CD14-positive monocyte (primary cell): ENCODE measurements at regions not wholly inside any gene's neighbourhood (a gene's known extent, or its start where the extent isn't known, plus 50 kb on each side); places are given as distances from the start of the nearest gene placed in this dataset.

ENCODE experiments used
- DNase-seq, 3 donors: peaks; one replicate each; pipeline ENCODE4 v3.0.0-alpha.2; 2011 to 2022
- H2AFZ ChIP-seq: 2 replicates; pipeline ENCODE4 v1.6.0; 2012; ENCODE audit warnings: mild to moderate bottlenecking, low read depth, low read length, inconsistent platforms; ENCODE audit not compliant: insufficient read depth, poor library complexity, severe bottlenecking
- H3K27ac ChIP-seq, 2 donors: 1 replicate in 1 of 2; 2 replicates in 1 of 2; pipeline ENCODE4 v1.5.1; 2012 to 2013; ENCODE audit warnings: low read length in 2 of 2, control low read depth in 1 of 2, inconsistent platforms in 1 of 2, low read depth in 1 of 2, mild to moderate bottlenecking in 1 of 2
- H3K27me3 ChIP-seq, 2 donors: one replicate each; pipeline versions ENCODE4 v1.6.0 to v1.6.1; 2011 to 2013; ENCODE audit warnings: low read length in 2 of 2; ENCODE audit not compliant: control insufficient read depth in 2 of 2, insufficient read depth in 2 of 2
- H3K36me3 ChIP-seq, 2 donors: replicated peaks in 1 of 2; 1 replicate in 1 of 2; 2 replicates in 1 of 2; pipeline versions ENCODE4 v1.5.1 to v1.6.1; 2012 to 2013; ENCODE audit warnings: low read length in 2 of 2, control low read depth in 1 of 2, inconsistent platforms in 1 of 2, mild to moderate bottlenecking in 1 of 2; ENCODE audit not compliant: insufficient read depth in 2 of 2, control insufficient read depth in 1 of 2
- H3K4me1 ChIP-seq, 2 donors: 1 replicate in 1 of 2; 2 replicates in 1 of 2; pipeline versions ENCODE4 v1.5.1 to v1.6.1; 2012 to 2013; ENCODE audit warnings: low read length in 2 of 2, control low read depth in 1 of 2, inconsistent platforms in 1 of 2, mild to moderate bottlenecking in 1 of 2, moderate library complexity in 1 of 2; ENCODE audit not compliant: insufficient read depth in 2 of 2, control insufficient read depth in 1 of 2
- H3K4me2 ChIP-seq: replicated peaks from 2 replicates; pipeline ENCODE3; 2012; ENCODE audit warnings: low read length, moderate library complexity, mild to moderate bottlenecking; ENCODE audit not compliant: poor library complexity, severe bottlenecking; ENCODE audit errors: extremely low read depth
- H3K4me3 ChIP-seq, 3 experiments: fragments of 200-600 bp in 1 of 3; sonication (generic) in 1 of 3; replicated peaks in 1 of 3; 1 replicate in 2 of 3; 2 replicates in 1 of 3; pipeline ENCODE4 v1.5.1; 2011 to 2013; ENCODE audit warnings: low read length in 3 of 3, mild to moderate bottlenecking in 3 of 3, control low read depth in 2 of 3, low read depth in 2 of 3, inconsistent platforms in 1 of 3, moderate library complexity in 1 of 3
- H3K79me2 ChIP-seq: 2 replicates; pipeline ENCODE4 v1.6.0; 2012; ENCODE audit warnings: mild to moderate bottlenecking, control low read depth, inconsistent platforms, low read length, moderate library complexity; ENCODE audit not compliant: insufficient read depth
- H3K9ac ChIP-seq: 2 replicates; pipeline ENCODE4 v1.6.0; 2017; ENCODE audit warnings: low read length, mild to moderate bottlenecking; ENCODE audit not compliant: insufficient read depth, poor library complexity, severe bottlenecking
- H3K9me3 ChIP-seq, 2 donors: replicated peaks in 1 of 2; 1 replicate in 1 of 2; 2 replicates in 1 of 2; pipeline versions ENCODE4 v1.5.1 to v1.6.1; 2012 to 2013; ENCODE audit warnings: low read length in 2 of 2, control low read depth in 1 of 2; ENCODE audit not compliant: control insufficient read depth in 1 of 2, insufficient read depth in 1 of 2
- H4K20me1 ChIP-seq: 2 replicates; pipeline ENCODE4 v1.6.0; 2012; ENCODE audit warnings: mild to moderate bottlenecking, low read length, control low read depth, moderate library complexity; ENCODE audit not compliant: insufficient read depth
- H3K27ac Mint-ChIP-seq, 7 donors: one replicate each; pipeline ENCODE4 v1.8.0; 2020; ENCODE audit warnings: mild to moderate bottlenecking in 7 of 7, mixed read lengths in 7 of 7, moderate library complexity in 6 of 7, inconsistent platforms in 2 of 7
- H3K27me3 Mint-ChIP-seq, 3 donors: one replicate each; pipeline ENCODE4 v1.8.0; 2021 to 2022; ENCODE audit warnings: low read depth in 3 of 3, mild to moderate bottlenecking in 3 of 3, mixed read lengths in 3 of 3, moderate library complexity in 3 of 3, inconsistent platforms in 1 of 3
- H3K36me3 Mint-ChIP-seq, 2 donors: one replicate each; pipeline ENCODE4 v1.8.0; 2020; ENCODE audit warnings: mixed read lengths in 2 of 2, inconsistent platforms in 1 of 2, mild to moderate bottlenecking in 1 of 2
- H3K4me1 Mint-ChIP-seq: one replicate; pipeline ENCODE4 v1.8.0; 2020; ENCODE audit warnings: mild to moderate bottlenecking, mixed read lengths
- H3K4me3 Mint-ChIP-seq, 2 donors: one replicate each; pipeline ENCODE4 v1.8.0; 2020; ENCODE audit warnings: mild to moderate bottlenecking in 2 of 2, mixed read lengths in 2 of 2, moderate library complexity in 1 of 2
- H3K9me3 Mint-ChIP-seq, 7 donors: one replicate each; pipeline ENCODE4 v1.8.0; 2020 to 2022; ENCODE audit warnings: mixed read lengths in 7 of 7, mild to moderate bottlenecking in 6 of 7, moderate library complexity in 6 of 7, inconsistent platforms in 2 of 7
- CTCF ChIP-seq: fragments of 200-600 bp; IDR thresholded peaks from one replicate; pipeline ENCODE4 v1.8.0; 2022; ENCODE audit warnings: antibody characterized with exemption, mild to moderate bottlenecking
- WGBS: methylation state at CpG from one replicate; pipeline ENCODE4 v1.1.5; 2013; ENCODE audit warnings: missing lambda C conversion rate; ENCODE audit not compliant: insufficient coverage; 5-methylcytosine and 5-hydroxymethylcytosine counted together
- intact Hi-C, 2 donors: fragments of 100-400 bp; cut with micrococcal nuclease; formaldehyde crosslinking; loops; one replicate each; pipeline versions ENCODE4 v1.15.0 to v1.15.1; 2023

GRCh38 chr5:145633474-145633873 is 201.7 kb downstream of the PRELID2 start:
- H3K27me3 ChIP-seq, result no peaks in the 10 kb centered on the region
- no peak overlapping the region for H3K9ac ChIP-seq
- DNase-seq, result no peak
- H3K79me2 ChIP-seq, result no peaks in the 10 kb centered on the region
- no peak overlapping the region for H3K4me2 ChIP-seq
- no peaks in the 10 kb centered on the region for H3K4me1 Mint-ChIP-seq
- H3K36me3 ChIP-seq, result no peaks in the 10 kb centered on the region
- no peaks in the 10 kb centered on the region for H4K20me1 ChIP-seq
- no peak for TF ChIP-seq CTCF
- no peaks in the 10 kb centered on the region for H3K36me3 Mint-ChIP-seq
- 90% methylated on average over 3 of the region's 3 CpGs for WGBS
- H3K4me1 ChIP-seq, result no peaks in the 10 kb centered on the region
- H3K9me3 Mint-ChIP-seq, result peaks cover 0 to 14% (median 0%) of the 10 kb centered on the region in 7 donors
- H3K4me3 ChIP-seq, result no peak overlapping the region
- H3K27me3 Mint-ChIP-seq, result peaks cover 0 to 2% (median 0%) of the 10 kb centered on the region in 3 donors
- H3K27ac Mint-ChIP-seq, result no peak overlapping the region
- no peak overlapping the region for H3K27ac ChIP-seq
- intact Hi-C loops, result no loop called here
- no peak overlapping the region for H2AFZ ChIP-seq
- H3K9me3 ChIP-seq, result peaks cover 0 to 3% of the 10 kb centered on the region in 2 donors
- H3K4me3 Mint-ChIP-seq, result no peak overlapping the region

- H3K4me1 Mint-ChIP-seq, result no peaks in the 10 kb centered on the region
- intact Hi-C loops, result no loop called here
- no peak for DNase-seq
- no peak overlapping the region for H3K4me2 ChIP-seq
- H3K36me3 ChIP-seq, result no peaks in the 10 kb centered on the region
- 80% methylated on average over 1 of the region's 1 CpG for WGBS
- H3K27me3 Mint-ChIP-seq, result peaks cover 0 to 3% (median 0%) of the 10 kb centered on the region in 3 donors
- H3K27ac ChIP-seq, result no peak overlapping the region
- no peaks in the 10 kb centered on the region for H3K4me1 ChIP-seq
- no peak for TF ChIP-seq CTCF
- H3K27me3 ChIP-seq, result no peaks in the 10 kb centered on the region
- no peak overlapping the region for H3K27ac Mint-ChIP-seq
- H3K9ac ChIP-seq, result no peak overlapping the region
- no peaks in the 10 kb centered on the region for H4K20me1 ChIP-seq
- no peak overlapping the region for H3K4me3 Mint-ChIP-seq
- no peak overlapping the region for H2AFZ ChIP-seq
- H3K4me3 ChIP-seq, result no peak overlapping the region
- H3K36me3 Mint-ChIP-seq, result no peaks in the 10 kb centered on the region
- H3K9me3 ChIP-seq, result no peaks in the 10 kb centered on the region
- no peaks in the 10 kb centered on the region for H3K79me2 ChIP-seq
- peaks cover 0 to 17% (median 0%) of the 10 kb centered on the region in 7 donors for H3K9me3 Mint-ChIP-seq
These were observed 202.4 kb downstream of the PRELID2 start for GRCh38 chr5:145632701-145633100.
